ENCODE measurements at regions not wholly inside any gene's neighbourhood (a gene's known extent, or its start where the extent isn't known, plus 50 kb on each side); places are given as distances from the start of the nearest gene placed in this dataset.

DNA sequence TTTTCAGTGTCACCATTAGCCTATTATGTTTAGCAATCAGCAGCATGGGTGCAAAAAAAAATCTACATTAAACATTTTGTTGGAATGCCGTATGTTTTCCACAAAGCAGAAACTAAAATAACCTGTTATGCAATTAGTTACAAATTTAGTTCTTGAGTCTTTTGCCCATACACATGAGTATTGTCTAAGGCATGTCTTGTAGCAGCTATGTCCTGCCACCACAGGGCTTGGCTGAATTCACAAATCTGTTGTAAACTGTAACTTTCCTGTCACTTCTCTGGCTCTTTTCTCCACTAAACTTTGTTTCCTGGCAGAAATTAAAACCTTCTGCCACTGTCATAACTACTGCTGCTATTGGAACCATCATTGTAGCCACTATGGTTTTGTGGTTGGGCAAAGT, 277.9 kb upstream of the SPRY2 start:
- DNase-seq, result no peak

DNA sequence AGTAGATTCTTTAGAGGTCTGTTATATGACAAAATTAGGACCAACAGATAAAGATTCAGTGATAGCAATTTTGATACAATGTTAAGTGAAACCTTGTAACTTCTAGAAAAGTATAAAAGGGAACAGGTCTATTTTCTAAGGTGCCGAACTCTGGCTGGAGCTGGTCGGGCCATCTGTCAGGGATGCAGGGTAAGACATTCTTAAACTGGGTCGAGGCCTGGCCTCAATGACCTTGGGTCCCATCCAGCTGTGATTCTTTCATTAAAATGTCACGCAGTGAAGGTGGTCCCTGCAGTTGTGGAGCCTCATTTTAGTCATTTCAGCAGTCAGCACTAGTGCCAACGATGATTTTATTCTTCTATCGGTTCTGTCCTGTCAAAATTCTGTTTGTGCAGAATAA, 271.9 kb upstream of the SPRY2 start:
- DNase-seq, result no peak

DNA sequence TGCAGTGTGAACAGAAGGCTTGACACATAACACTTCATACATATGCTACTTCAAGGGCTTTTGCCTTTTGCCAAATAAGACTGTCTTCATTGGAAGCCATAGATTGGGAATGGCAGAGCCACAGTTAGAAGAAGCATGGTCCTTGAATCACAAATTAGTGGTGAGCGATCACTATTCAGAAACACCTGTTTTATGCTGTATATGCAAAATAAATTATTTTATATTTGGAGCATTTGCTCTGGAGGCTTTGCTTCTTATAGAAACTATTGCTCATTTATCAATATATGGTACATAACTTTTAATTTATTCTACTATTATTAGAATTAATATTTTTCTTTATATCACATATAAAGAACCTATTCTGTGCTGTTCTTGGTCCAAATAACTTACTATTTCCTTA, 270.4 kb upstream of the SPRY2 start:
- no peak for DNase-seq

DNA sequence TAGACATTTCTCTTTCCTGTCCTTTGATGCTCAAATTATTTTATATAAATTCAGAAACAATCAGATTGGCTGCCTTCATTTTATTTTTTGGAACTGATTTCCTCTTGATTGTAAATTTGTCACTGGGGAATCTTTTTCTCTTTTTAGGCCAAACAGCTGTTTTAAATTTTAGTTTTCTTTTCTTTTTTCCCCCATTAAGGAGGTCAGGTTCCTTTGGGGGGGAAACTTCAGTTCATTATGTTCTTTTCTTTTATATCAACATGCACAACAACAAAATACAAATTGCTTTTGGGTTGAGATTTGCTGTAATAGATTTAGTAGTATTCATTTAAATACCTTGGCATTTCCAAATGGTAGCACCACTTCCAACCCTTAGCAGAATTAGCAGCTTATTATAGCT, 264.8 kb upstream of the SPRY2 start:
- no peak for DNase-seq

DNA sequence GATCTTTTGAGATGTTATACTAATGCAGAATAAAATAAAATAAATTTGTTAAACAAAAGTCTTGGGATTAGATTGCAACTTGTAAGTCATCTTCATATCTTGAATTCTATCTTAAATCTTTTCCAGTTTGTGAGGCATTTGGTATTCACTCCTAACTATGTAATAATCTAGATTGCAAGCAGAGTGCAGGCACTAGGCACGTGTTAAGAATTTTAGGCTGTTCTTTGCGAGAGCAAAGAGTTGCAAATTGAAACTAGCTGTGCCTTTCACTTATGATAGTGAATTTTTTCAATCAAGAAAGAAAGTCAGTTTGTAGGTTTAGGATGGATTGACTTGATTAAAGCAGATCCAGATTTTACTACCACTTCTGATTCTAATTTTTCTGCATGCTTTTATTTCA, 264.1 kb upstream of the SPRY2 start:
- no peak for DNase-seq

DNA sequence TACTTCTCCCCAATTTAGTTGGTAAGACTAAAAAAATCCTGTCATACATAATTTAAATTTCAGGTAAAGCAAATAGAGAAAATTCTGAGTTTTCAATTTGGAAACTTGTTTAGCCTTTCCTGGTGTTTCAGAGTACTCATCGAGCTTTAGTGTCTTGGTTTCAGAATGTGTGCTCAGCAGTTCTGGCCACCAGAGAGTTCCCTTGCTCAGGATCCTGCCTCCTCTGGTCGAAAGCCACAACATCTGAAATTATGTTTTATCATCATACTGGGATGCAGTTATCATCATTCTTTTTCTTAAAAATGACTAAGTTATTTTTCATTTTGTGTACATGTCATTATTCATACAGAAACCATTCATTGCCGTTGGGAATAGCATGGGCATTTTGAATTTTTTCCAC, 263.2 kb upstream of the SPRY2 start:
- DNase-seq, result no peak

DNA sequence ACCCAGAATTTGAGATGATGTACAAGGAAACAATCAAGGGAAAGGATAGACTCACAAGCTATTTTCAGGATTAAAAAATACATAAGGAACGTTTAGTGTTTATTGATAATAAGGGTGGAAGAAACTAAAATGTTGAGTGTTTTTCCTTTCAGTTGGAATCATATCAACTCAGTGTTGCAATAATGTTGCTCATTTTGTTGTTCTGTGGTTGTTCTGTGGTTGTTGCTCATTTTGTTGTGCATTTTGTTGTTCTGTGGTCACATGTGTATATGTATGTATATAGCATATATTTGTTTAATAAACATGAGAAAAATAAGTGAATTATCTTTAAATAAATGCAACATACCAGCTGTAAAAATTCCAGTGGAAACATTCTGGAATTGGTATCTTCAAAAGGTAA, 262.4 kb upstream of the SPRY2 start:
- DNase-seq, result no peak

DNA sequence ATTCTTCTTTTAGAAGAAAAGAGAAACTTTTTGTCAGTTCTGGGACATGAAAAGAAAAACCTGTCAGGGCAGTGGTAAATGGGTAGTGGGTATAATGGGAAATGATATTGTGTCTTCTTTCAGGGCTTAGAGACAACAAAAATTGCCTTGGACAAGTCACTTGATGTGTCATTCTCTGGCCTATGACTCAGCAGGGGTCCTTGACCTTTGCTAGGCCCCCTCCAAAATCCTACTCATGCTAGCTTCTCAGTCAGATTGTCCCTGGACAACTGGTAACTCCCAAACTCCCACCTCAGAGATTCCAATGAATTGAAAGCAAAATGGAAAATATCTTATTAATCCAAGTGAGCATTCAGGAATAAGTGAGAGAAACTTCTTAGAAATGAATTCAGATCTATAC, 258.8 kb upstream of the SPRY2 start:
- no peak for DNase-seq

DNA sequence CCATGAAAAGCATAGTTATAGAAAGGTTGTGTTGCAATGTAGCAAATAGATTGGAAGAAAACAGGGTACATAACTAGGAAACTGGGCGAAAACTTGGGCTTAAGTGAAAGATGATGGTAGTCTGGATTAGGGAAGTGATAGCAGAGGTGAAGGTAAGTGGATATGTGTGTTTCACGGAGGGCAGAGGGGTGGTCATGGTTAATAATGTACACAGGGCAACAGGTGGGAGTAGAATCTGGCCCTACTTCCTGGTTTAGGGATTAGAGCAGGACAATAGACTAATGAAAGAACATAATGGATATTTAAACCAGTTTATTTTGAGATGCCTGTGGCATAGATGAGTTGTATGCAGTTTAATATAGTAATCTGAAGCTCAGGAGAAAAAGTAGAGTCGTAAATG, 257.3 kb upstream of the SPRY2 start:
- no peak for DNase-seq

DNA sequence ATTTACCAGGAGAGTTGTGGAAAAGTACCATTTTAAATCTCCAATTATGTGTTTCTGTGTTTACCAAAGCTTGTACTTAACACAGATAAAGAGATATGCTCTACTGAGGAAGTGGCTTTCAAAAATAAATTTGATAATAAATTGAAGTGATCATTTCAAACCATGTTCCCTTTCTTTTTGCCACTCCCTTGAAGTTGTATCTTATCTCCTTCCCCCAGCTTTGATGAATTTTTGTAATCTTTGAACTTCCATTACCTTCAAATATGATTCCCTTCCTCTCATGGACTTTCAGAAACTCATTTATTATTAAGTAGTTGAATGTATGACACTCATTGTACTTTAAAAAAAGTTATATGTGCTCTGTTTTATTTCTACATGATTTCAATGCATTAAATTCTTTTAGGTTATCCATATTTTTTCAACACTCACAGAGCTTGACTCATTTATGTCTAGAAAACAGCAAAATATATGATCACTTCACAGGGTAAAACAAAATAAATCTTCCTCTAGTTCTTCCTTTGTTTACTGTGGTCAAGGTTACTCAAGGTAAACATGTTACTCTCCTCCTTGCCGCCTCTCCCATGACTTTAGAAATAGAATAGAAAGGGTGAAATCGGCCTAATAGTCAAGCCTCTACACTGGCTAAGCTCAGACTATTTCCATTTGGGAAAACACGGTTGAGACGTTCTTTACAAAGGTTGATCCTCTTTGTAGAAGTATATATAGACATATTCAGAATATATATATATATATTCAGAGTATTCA, 251.2 kb upstream of the SPRY2 start:
- no peak for DNase-seq

DNA sequence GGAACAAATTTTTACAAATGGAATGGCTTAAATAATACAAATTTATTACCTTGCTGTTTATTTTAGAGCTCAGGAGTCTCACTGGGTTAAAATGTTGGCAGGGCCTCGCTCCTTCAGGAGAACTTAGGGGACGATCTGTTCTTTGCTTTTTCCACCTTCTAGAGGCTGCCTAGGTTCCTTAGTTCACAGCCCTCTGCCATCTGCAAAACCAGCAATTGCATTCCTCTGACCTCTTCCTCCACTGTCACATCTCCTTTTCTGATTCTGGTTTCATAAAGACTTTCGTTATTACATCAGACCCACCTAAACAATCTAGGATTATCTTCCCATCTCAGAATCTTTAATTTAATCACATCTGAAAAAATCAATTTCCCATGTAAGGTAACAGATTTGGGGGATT, 249.6 kb upstream of the SPRY2 start:
- DNase-seq, result no peak

DNA sequence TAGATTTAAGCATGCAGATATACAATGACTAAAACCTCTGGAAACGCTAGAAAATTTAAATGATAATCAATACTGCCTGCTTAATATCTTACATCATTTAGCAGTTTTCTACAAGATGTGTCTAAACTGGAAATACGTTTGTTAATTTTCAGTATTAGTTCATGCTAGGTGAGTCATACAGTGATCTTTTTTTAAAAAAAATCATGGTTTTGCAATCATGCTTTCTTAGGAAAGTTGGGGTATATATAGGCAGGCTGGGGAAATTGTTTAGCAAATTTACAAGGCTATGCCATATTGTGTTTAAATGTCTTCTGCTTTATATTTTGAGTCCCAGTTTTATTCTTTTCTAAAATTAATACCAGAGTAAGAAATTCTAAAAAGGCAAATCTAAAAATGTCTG, 245.4 kb upstream of the SPRY2 start:
- DNase-seq, result peak in 2 of 4 experiments; percentile 35 to 36

DNA sequence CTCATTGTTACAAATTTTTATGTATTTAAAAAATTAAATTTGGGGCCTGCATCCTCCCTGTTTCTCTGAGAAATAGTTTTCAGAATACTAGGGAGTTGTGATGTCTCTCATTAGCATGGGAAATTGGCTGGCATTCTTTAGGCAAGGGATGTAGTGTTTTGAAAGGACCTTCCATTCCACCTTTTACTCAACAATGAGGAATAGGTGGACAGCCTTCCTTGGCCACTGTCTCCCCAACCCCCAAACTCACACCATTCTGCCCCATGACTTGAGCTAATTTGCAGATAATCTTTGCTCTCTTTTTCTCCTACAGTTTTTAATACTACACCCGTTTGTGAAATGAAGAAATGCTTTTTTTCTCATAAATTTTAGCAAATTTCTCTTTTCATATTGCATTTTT, 244.6 kb upstream of the SPRY2 start:
- no peak for DNase-seq

DNA sequence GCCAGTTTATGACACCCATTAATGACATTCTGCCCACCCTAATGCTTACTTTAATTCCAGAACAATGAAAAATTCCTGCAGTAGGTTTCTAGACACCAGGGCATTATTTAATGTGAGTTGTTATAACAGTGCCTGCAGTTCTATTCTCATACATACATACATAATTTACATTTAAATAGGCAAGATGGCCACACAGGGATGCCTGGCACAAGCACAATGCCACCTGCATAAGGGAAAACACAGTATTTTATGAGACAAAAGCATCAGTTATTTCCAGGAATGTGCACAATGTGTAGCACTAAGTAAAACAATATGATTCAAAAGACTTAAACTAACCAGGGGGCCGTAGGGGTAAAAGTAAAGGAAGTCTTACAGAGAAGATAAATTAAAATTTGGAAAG, 243.9 kb upstream of the SPRY2 start:
- no peak for DNase-seq

DNA sequence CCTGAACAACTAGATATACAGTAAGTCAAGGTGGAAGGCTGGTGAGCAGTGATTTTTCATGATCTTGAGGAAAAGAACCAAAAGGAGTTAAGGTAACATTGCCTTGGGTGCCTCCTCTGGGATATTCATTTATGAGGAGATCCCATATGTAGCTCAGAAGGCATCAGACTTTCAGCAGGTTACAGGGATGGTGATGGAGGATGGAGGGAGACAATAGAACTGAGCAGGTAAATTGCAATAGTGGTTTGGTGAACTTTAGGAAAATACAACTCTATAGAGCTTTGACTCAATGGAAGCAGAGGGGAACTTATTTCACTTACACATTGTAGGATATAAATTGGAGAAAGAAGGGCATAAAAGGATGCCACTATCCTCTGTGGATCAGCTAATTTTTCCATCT, 243.4 kb upstream of the SPRY2 start:
- DNase-seq, result no peak

DNA sequence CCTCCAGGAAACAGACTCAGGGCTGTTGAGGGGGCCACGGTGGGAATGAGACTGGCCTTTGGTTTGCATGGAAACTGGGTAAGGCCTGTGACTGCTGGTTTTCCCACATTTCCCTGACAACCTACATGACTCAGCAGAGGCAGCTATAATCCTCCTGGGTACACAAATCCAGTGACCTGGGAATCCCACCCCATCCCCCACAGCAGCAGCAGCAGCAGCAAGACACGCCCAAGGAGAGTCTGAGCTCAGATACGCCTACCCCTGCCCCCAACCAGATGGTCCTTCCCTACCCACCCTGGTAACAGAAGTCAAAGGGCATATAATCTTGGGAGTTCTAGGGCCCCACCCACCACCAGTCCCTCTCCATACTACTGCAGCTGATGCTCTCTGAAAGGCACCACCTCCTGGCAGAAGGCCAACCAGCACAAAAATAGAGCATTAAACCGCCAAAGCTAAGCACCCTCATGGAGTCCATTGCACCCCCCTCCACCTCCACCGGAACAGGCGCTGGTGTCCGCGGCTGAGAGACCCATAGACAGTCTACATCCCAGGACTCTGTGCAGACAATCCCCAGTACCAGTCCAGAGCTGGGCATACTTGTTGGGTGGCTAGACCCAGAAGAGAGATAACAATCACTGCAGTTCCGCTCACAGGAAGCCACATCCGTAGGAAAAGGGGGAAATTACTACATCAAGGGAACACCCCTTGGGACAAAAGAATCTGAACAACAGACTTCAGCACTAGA, 237.2 kb upstream of the SPRY2 start:
- no peak for DNase-seq

DNA sequence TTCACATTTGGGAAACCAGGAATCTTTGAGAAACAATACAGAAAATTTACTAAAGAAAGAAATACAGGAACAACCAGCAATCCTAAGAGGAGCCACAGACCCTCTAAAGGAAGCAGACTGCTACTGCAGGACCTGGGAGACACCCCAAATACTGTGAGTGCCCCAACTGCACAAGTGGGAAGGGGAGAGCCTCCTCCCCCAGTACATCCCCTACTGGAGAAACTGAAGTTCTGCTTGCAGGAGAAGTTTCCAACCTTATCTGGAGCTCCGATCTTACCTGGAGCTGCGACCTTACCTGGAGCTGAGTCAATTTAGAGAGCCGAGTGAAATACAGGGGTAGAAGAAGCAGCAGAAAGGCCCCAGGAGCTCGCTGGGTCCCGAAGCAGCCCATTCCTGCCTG, 236.4 kb upstream of the SPRY2 start:
- DNase-seq, result no peak

DNA sequence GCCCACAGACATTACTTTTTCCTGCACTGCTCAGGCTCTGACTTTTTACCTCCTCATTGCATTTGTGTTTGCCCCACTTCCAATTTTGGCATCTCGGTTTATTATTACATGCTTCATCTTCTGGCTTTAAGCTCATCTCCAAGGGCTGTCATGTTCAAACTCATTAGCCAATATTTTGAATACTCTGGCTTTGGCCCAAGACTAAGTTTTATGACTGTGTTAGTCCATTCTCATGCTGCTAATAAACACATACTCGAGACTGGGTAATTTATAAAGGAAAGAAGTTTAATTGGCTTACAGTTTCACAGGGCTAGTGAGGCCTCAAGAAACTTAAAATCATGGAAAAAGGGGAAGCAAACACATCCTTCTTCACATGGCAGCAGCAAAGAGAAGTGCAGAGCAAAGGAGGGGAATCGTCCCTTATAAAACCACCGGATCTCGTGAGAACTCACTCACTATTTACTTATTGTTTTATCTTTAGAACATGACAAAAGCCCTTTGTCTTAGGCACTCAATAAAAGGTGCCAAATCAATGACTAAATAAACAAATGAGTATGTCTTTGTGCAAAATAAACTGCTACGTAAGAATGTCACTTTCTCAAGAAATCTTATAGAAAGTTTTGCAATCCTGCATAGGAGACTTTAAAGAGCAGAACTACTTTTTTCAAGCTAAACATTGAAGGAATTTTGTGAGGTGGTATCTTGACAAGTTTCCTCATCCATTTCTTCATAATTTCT, 233.4 kb upstream of the SPRY2 start:
- DNase-seq, result no peak

DNA sequence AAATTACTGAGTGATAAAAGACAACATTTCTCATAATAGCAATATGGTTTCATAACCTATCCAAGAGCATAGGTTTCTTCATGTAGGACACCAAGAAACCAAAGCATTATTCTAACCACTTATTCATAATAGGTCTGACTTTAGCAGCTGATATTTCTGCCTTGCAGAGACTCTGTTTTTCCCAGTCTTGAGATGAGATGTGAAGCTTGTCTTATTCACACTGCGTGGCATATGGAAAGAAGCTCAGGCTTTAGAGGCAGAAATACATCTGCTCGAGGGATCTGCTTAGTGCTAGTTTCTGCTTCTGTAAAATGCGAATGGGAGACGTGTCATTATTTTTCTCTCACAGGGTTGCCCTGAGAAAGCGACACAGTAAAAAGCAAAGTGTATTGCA, 232.0 kb upstream of the SPRY2 start:
- DNase-seq, result no peak

DNA sequence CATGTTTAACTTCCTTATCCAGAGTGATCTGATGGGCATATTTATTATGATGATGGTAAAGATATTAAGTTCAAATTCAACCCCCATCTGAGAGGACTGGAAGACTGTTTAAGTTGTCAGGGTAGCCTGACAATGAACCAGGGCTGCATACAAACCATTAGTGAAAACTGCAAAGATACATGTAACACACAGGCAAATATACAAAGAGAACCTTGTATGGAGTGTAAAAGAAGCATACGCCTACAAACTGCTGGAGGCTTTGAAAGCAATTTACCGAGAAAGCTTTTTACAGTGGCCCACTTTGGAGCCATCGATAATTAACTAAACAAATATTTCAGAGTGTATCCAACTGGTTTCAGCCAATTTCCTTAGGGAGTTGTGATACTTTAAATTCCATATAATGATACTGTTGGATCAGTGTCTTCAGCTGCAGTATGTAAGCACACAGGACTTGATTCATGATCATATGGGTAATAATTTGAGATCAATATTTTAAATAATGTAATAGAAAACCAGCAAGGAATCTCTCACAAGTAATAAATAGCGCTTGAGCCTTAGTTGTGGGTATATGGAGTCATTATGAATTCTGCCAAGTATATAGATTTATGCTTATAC, 231.5 kb upstream of the SPRY2 start:
- no peak for DNase-seq

DNA sequence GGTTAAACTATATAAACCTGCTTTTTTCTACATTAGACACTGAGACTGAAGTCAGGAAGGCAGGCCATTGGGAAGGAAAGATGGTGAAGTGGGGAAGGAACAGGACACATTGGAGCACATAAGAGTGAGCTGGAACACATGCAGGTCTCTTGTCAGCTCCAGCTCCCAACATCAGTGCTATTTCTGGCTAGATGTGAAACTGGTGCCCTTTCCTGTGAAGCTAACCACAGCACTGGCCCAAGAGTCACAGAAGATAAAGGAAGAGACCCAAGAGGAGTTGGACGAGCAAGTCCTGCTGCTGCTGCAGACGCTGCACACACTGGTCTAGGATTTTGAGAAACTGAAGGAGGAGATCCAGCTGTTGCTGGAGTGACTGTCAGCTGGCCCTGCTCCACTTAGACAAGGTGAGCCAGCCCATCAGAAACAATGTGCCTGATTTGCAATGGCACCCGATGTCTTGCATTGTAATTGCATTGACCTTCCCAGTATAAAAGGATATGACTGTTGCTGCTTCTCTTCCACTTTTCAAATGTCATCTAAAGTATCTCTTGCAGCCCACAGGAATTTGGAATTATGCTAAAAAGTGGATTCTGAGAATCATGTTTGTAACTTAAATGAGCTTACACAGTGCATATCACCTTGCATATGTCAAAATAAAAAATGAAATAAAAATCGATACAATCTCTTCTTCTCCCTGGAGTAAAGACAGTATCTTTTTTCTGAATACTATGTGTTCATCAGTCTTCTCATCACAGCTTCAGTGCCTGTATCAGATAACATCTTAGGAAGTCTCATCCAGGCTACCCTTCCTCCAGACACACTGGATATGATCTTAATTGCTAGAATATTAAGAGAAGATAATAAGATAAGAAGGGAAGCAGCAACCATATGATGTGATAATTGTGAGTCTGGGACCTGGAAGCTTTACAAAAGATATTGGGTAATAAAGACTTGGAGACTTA, 230.7 kb upstream of the SPRY2 start:
- no peak for DNase-seq

DNA sequence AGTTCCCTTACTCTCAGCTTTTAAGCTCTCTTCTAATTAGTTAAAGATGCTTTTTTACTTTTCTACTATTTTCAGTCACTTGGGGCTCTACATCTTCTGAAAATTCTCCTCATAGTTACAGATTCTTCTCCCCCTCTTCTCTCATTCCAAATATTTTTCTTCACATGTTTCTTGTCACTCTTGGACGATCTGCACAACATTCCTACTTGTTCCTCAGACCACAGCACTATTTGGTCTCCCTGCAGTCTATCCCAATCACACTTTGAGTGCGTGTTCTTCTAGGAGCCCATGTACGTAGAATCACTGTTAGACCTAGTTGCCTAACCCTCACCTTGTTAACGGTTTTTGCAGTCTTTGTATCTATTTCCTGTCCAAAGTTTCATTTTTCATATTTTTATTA, 222.5 kb upstream of the SPRY2 start:
- no peak for DNase-seq

Data from suppressor macrophage (primary cell).